WTC11 (cell line): ENCODE measurements at regions not wholly inside any gene's neighbourhood (a gene's known extent, or its start where the extent isn't known, plus 50 kb on each side); places are given as distances from the start of the nearest gene placed in this dataset.

Experiments used
- ATAC-seq: fragments of 200-7000 bp; cut with Tn5 transposase; 2 replicates; pipeline ENCODE4 v1.10.0; 2021; ENCODE audit warnings: mild to moderate bottlenecking, moderate library complexity
- CTCF ChIA-PET: fragments of 300-600 bp; sonication (Branson Sonifier 250); formaldehyde crosslinking; loops from one replicate; lab custom pipeline; 2021; ENCODE audit warnings: antibody characterized with exemption; lab: Charles Lee
- POLR2A ChIA-PET: fragments of 350-600 bp; sonication (Branson Sonifier 250); formaldehyde crosslinking; loops from one replicate; lab custom pipeline; 2021; ENCODE audit warnings: antibody characterized with exemption; lab: Charles Lee
- DNase-seq: peaks from one replicate; pipeline ENCODE4 v3.0.0; 2021; ENCODE audit warnings: low spot score
- H3K27ac Mint-ChIP-seq: 2 replicates; pipeline ENCODE4 v1.8.0; 2021; ENCODE audit warnings: mixed read lengths
- H3K27me3 Mint-ChIP-seq: 2 replicates; pipeline ENCODE4 v1.8.0; 2021; ENCODE audit warnings: low read depth, mild to moderate bottlenecking, moderate library complexity, mixed read lengths
- H3K36me3 Mint-ChIP-seq: 2 replicates; pipeline ENCODE4 v1.8.0; 2021; ENCODE audit warnings: mixed read lengths
- H3K4me1 Mint-ChIP-seq: 2 replicates; pipeline ENCODE4 v1.8.0; 2022; ENCODE audit warnings: mixed read lengths
- H3K4me3 Mint-ChIP-seq: 2 replicates; pipeline ENCODE4 v1.8.0; 2021; ENCODE audit warnings: mild to moderate bottlenecking, moderate library complexity, mixed read lengths
- H3K9me3 Mint-ChIP-seq: 2 replicates; pipeline ENCODE4 v1.8.0; 2021; ENCODE audit warnings: mixed read lengths
- FOXJ3 ChIP-seq: sonication (generic); formaldehyde crosslinking; IDR thresholded peaks from 2 replicates; pipeline ENCODE4 v1.9.0; 2021; ENCODE audit warnings: missing genetic modification reagents, mild to moderate bottlenecking, borderline replicate concordance
- GABPB1 ChIP-seq: sonication (generic); formaldehyde crosslinking; IDR thresholded peaks from 2 replicates; pipeline ENCODE4 v1.8.1; 2023; ENCODE audit warnings: mild to moderate bottlenecking, missing genetic modification reagents
- HMGA2 ChIP-seq: fragments of 250-450 bp; sonication (Bioruptor Pico); IDR thresholded peaks from 2 replicates; pipeline ENCODE4 v1.4.0; 2021; ENCODE audit warnings: mild to moderate bottlenecking, moderate library complexity
- IRF2 ChIP-seq: sonication (generic); formaldehyde crosslinking; IDR thresholded peaks from 2 replicates; pipeline ENCODE4 v1.8.0; 2022; ENCODE audit warnings: low read depth, missing genetic modification reagents, borderline replicate concordance
- JUN ChIP-seq: sonication (generic); formaldehyde crosslinking; IDR thresholded peaks from 2 replicates; pipeline ENCODE4 v1.8.0; 2023; ENCODE audit warnings: mild to moderate bottlenecking, missing genetic modification reagents
- MYBL2 ChIP-seq: sonication (generic); formaldehyde crosslinking; IDR thresholded peaks from 2 replicates; pipeline ENCODE4 v1.8.1; 2023; ENCODE audit warnings: mild to moderate bottlenecking, moderate library complexity, missing genetic modification reagents
- NFYB ChIP-seq: sonication (generic); formaldehyde crosslinking; conservative IDR thresholded peaks from 2 replicates; pipeline ENCODE4 v1.8.0; 2022; ENCODE audit warnings: low read depth, missing genetic modification reagents
- NR2C2 ChIP-seq: sonication (generic); formaldehyde crosslinking; IDR thresholded peaks from 2 replicates; pipeline ENCODE4 v1.8.0; 2022; ENCODE audit warnings: mild to moderate bottlenecking, missing genetic modification reagents
- PRRX2 ChIP-seq: fragments of 250-450 bp; sonication (Bioruptor Pico); IDR thresholded peaks from 2 replicates; pipeline ENCODE4 v1.8.0; 2021; ENCODE audit warnings: mild to moderate bottlenecking
- RORB ChIP-seq: fragments of 250-450 bp; sonication (Bioruptor Pico); IDR thresholded peaks from 2 replicates; pipeline ENCODE4 v1.9.0; 2021; ENCODE audit warnings: mild to moderate bottlenecking
- SMAD4 ChIP-seq: sonication (generic); formaldehyde crosslinking; IDR thresholded peaks from 2 replicates; pipeline ENCODE4 v1.8.0; 2022; ENCODE audit warnings: mild to moderate bottlenecking, missing genetic modification reagents
- TCF7 ChIP-seq: sonication (generic); formaldehyde crosslinking; IDR thresholded peaks from 2 replicates; pipeline ENCODE4 v1.8.0; 2022; ENCODE audit warnings: mild to moderate bottlenecking, low read depth, missing genetic modification reagents, moderate library complexity
- ZNF121 ChIP-seq: sonication (generic); formaldehyde crosslinking; IDR thresholded peaks from 2 replicates; pipeline ENCODE4 v1.8.0; 2023; ENCODE audit warnings: missing genetic modification reagents
- ZNF416 ChIP-seq: fragments of 250-450 bp; sonication (Bioruptor Pico); IDR thresholded peaks from 2 replicates; pipeline ENCODE4 v1.9.0; 2021; ENCODE audit warnings: mild to moderate bottlenecking, inconsistent platforms
- TF ChIP-seq, protein P1 (sequence below): sonication (generic); formaldehyde crosslinking; IDR thresholded peaks from 2 replicates; pipeline ENCODE4 v1.8.1; 2022; ENCODE audit warnings: low read depth, missing genetic modification reagents, borderline replicate concordance
- TF ChIP-seq, protein P2 (sequence below): fragments of 250-450 bp; sonication (Bioruptor Pico); IDR thresholded peaks from 2 replicates; pipeline ENCODE4 v1.9.0; 2021; ENCODE audit warnings: mild to moderate bottlenecking
- TF ChIP-seq, protein P3 (sequence below): fragments of 250-450 bp; sonication (Bioruptor Pico); IDR thresholded peaks from 2 replicates; pipeline ENCODE4 v1.8.0; 2021; ENCODE audit warnings: mild to moderate bottlenecking
- TF ChIP-seq, protein P4 (sequence below): sonication (generic); formaldehyde crosslinking; conservative IDR thresholded peaks from 2 replicates; pipeline ENCODE4 v1.8.1; 2023; ENCODE audit warnings: mild to moderate bottlenecking, low read depth, missing genetic modification reagents, moderate library complexity
- TF ChIP-seq, protein P5 (sequence below): sonication (generic); formaldehyde crosslinking; IDR thresholded peaks from 2 replicates; pipeline ENCODE4 v1.8.1; 2023; ENCODE audit warnings: mild to moderate bottlenecking, missing genetic modification reagents, moderate library complexity
- TF ChIP-seq, protein P6 (sequence below): sonication (generic); formaldehyde crosslinking; IDR thresholded peaks from 2 replicates; pipeline ENCODE4 v1.8.0; 2022; ENCODE audit warnings: mild to moderate bottlenecking, missing genetic modification reagents
- TF ChIP-seq, protein P7 (sequence below): sonication (generic); formaldehyde crosslinking; IDR thresholded peaks from 2 replicates; pipeline ENCODE4 v1.8.1; 2023; ENCODE audit warnings: mild to moderate bottlenecking, missing genetic modification reagents, moderate library complexity
- TF ChIP-seq, protein P8 (sequence below): sonication (generic); formaldehyde crosslinking; IDR thresholded peaks from 2 replicates; pipeline ENCODE4 v1.8.1; 2022; ENCODE audit warnings: mild to moderate bottlenecking, moderate library complexity, missing genetic modification reagents

DNA sequence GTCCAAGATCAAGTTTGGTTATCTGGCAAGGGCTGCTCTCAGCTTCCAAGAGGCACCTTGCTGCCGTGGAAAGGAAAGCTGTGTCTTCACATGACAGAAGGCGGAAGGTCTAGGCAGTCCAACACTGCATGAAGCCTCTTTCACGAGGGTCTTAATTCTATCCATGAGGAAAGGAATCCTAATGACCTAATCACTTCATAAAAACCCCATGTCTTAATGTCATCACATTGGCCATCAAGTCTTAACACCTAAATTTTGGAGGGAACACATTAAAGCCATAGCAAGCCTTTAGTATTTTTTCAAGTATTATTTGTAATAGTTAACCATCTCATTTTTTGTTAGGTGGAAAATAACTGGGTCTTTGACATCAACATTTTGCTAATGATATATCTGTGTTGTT lies 858.3 kb downstream of the FLRT2 start:
- POLR2A ChIA-PET = no interaction called here
- Mint-ChIP-seq H3K27ac (no peak overlapping the region), H3K9me3 (peaks cover 9% of the 10 kb centered on the region), H3K27me3 (no peaks in the 10 kb centered on the region), H3K4me3 (no peak overlapping the region), H3K4me1 (no peaks in the 10 kb centered on the region), H3K36me3 (peaks cover 8% of the 10 kb centered on the region)
- DNase-seq (no peak), ATAC-seq (no peak)
- TF ChIP-seq FOXJ3 (CRISPR knock-in tag) (no peak), NFYB (CRISPR knock-in tag) (no peak), ZNF121 (CRISPR knock-in tag) (no peak), HMGA2 (CRISPR knock-in tag) (no peak), MYBL2 (no peak), PRRX2 (CRISPR knock-in tag) (no peak), ZNF416 (CRISPR knock-in tag) (no peak), NR2C2 (CRISPR knock-in tag) (no peak), GABPB1 (CRISPR knock-in tag) (no peak)
- TF ChIP-seq, protein P1, sequence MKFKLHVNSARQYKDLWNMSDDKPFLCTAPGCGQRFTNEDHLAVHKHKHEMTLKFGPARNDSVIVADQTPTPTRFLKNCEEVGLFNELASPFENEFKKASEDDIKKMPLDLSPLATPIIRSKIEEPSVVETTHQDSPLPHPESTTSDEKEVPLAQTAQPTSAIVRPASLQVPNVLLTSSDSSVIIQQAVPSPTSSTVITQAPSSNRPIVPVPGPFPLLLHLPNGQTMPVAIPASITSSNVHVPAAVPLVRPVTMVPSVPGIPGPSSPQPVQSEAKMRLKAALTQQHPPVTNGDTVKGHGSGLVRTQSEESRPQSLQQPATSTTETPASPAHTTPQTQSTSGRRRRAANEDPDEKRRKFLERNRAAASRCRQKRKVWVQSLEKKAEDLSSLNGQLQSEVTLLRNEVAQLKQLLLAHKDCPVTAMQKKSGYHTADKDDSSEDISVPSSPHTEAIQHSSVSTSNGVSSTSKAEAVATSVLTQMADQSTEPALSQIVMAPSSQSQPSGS = no peak
- TF ChIP-seq, protein P2, sequence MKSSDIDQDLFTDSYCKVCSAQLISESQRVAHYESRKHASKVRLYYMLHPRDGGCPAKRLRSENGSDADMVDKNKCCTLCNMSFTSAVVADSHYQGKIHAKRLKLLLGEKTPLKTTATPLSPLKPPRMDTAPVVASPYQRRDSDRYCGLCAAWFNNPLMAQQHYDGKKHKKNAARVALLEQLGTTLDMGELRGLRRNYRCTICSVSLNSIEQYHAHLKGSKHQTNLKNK = no peak
- TF ChIP-seq, protein P3, sequence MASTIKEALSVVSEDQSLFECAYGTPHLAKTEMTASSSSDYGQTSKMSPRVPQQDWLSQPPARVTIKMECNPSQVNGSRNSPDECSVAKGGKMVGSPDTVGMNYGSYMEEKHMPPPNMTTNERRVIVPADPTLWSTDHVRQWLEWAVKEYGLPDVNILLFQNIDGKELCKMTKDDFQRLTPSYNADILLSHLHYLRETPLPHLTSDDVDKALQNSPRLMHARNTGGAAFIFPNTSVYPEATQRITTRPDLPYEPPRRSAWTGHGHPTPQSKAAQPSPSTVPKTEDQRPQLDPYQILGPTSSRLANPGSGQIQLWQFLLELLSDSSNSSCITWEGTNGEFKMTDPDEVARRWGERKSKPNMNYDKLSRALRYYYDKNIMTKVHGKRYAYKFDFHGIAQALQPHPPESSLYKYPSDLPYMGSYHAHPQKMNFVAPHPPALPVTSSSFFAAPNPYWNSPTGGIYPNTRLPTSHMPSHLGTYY (CRISPR knock-in tag) = no peak
- TF ChIP-seq, protein P4, sequence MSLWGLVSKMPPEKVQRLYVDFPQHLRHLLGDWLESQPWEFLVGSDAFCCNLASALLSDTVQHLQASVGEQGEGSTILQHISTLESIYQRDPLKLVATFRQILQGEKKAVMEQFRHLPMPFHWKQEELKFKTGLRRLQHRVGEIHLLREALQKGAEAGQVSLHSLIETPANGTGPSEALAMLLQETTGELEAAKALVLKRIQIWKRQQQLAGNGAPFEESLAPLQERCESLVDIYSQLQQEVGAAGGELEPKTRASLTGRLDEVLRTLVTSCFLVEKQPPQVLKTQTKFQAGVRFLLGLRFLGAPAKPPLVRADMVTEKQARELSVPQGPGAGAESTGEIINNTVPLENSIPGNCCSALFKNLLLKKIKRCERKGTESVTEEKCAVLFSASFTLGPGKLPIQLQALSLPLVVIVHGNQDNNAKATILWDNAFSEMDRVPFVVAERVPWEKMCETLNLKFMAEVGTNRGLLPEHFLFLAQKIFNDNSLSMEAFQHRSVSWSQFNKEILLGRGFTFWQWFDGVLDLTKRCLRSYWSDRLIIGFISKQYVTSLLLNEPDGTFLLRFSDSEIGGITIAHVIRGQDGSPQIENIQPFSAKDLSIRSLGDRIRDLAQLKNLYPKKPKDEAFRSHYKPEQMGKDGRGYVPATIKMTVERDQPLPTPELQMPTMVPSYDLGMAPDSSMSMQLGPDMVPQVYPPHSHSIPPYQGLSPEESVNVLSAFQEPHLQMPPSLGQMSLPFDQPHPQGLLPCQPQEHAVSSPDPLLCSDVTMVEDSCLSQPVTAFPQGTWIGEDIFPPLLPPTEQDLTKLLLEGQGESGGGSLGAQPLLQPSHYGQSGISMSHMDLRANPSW (CRISPR knock-in tag) = no peak
- TF ChIP-seq, protein P5, sequence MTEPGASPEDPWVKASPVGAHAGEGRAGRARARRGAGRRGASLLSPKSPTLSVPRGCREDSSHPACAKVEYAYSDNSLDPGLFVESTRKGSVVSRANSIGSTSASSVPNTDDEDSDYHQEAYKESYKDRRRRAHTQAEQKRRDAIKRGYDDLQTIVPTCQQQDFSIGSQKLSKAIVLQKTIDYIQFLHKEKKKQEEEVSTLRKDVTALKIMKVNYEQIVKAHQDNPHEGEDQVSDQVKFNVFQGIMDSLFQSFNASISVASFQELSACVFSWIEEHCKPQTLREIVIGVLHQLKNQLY (CRISPR knock-in tag) = no peak
- CTCF ChIA-PET = no interaction called here

DNA sequence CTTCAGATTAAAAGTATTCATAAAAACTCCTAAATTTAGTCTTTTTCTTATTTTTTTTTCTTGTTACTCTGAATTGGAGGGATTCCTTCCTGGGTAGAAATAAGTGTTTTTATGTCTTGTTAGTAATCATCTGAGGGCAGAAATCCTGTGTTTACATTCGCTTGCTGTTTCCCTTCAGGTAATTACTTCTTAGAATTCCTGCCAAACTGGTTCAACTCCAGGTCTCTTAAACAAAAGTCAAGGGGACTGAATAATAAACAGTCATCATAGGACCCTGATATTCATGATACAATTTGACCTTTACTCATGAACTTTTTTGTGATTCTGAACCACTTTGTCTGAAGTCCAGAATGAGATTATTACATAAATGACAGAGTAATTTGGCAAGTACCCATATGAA lies 843.9 kb downstream of the FLRT2 start:
- Mint-ChIP-seq H3K27ac (no peak overlapping the region), H3K4me3 (no peak overlapping the region), H3K27me3 (no peaks in the 10 kb centered on the region; the same call in 1 of the 2 replicates), H3K4me1 (peaks cover 6% of the 10 kb centered on the region), H3K36me3 (peaks cover 24% of the 10 kb centered on the region), H3K9me3 (peaks cover 40% of the 10 kb centered on the region)
- POLR2A ChIA-PET = no interaction called here
- DNase-seq = no peak
- ATAC-seq = no peak
- CTCF ChIA-PET = no interaction called here
- TF ChIP-seq RORB (CRISPR knock-in tag) (no peak), TCF7 (CRISPR knock-in tag) (no peak), IRF2 (no peak), JUN (CRISPR knock-in tag) (no peak), SMAD4 (CRISPR knock-in tag) (no peak), ZNF121 (CRISPR knock-in tag) (no peak)
- TF ChIP-seq, protein P6, sequence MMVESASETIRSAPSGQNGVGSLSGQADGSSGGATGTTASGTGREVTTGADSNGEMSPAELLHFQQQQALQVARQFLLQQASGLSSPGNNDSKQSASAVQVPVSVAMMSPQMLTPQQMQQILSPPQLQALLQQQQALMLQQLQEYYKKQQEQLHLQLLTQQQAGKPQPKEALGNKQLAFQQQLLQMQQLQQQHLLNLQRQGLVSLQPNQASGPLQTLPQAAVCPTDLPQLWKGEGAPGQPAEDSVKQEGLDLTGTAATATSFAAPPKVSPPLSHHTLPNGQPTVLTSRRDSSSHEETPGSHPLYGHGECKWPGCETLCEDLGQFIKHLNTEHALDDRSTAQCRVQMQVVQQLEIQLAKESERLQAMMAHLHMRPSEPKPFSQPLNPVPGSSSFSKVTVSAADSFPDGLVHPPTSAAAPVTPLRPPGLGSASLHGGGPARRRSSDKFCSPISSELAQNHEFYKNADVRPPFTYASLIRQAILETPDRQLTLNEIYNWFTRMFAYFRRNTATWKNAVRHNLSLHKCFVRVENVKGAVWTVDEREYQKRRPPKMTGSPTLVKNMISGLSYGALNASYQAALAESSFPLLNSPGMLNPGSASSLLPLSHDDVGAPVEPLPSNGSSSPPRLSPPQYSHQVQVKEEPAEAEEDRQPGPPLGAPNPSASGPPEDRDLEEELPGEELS = no peak
- TF ChIP-seq, protein P7, sequence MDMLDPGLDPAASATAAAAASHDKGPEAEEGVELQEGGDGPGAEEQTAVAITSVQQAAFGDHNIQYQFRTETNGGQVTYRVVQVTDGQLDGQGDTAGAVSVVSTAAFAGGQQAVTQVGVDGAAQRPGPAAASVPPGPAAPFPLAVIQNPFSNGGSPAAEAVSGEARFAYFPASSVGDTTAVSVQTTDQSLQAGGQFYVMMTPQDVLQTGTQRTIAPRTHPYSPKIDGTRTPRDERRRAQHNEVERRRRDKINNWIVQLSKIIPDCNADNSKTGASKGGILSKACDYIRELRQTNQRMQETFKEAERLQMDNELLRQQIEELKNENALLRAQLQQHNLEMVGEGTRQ (CRISPR knock-in tag) = no peak
- TF ChIP-seq, protein P8, sequence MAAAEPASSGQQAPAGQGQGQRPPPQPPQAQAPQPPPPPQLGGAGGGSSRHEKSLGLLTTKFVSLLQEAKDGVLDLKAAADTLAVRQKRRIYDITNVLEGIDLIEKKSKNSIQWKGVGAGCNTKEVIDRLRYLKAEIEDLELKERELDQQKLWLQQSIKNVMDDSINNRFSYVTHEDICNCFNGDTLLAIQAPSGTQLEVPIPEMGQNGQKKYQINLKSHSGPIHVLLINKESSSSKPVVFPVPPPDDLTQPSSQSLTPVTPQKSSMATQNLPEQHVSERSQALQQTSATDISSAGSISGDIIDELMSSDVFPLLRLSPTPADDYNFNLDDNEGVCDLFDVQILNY (CRISPR knock-in tag) = no peak
